Vagina (tissue), 2 donors: ENCODE measurements at regions not wholly inside any gene's neighbourhood (a gene's known extent, or its start where the extent isn't known, plus 50 kb on each side); places are given as distances from the start of the nearest gene placed in this dataset.
"Not testable (repeated sequence)": the region's sequence is repeated elsewhere in the genome, so short reads cannot be mapped to it uniquely, and the experiment has no call there.

Source experiments
- DNase-seq, 2 donors: peaks; one replicate each; pipeline ENCODE4 v3.0.0-alpha.2; 2017; ENCODE audit errors: extremely low spot score in 2 of 2
- H3K27ac ChIP-seq: fragments of 200-600 bp; sonication (generic); one replicate; pipeline ENCODE4 v1.5.1; 2019
- H3K27me3 ChIP-seq: fragments of 200-600 bp; sonication (generic); one replicate; pipeline ENCODE4 v1.5.1; 2019
- H3K36me3 ChIP-seq, 2 donors: fragments of 200-600 bp; sonication (generic); one replicate each; pipeline ENCODE4 v1.5.1; 2017 to 2019
- H3K4me1 ChIP-seq: fragments of 200-600 bp; sonication (generic); one replicate; pipeline ENCODE4 v1.5.1; 2019
- H3K4me3 ChIP-seq, 2 donors: fragments of 200-600 bp; sonication (generic); 1 replicate in 1 of 2; 2 replicates in 1 of 2; pipeline ENCODE4 v1.5.1; 2016 to 2019
- H3K9me3 ChIP-seq: fragments of 200-600 bp; sonication (generic); one replicate; pipeline ENCODE4 v1.5.1; 2019
- POLR2A ChIP-seq, 2 donors: fragments of 450-650 bp; IDR thresholded peaks; one replicate each; pipeline ENCODE4 v1.6.1; 2017; ENCODE audit warnings: antibody characterized with exemption in 2 of 2, mild to moderate bottlenecking in 2 of 2, moderate library complexity in 2 of 2
- POLR2AphosphoS5 ChIP-seq, 2 donors: sonication (generic); formaldehyde crosslinking; IDR thresholded peaks; one replicate each; pipeline ENCODE4 v1.9.0; 2017; ENCODE audit warnings: antibody characterized with exemption in 2 of 2, mild to moderate bottlenecking in 2 of 2, low read depth in 1 of 2; ENCODE audit not compliant: insufficient read depth in 1 of 2
- intact Hi-C: fragments of 100-400 bp; cut with DNase I; formaldehyde crosslinking; loops from one replicate; pipeline ENCODE4 v1.15.1; 2023
- TF ChIP-seq, protein P1 (sequence below), 3 experiments: fragments of 450-650 bp in 2 of 3; fragments of 200-600 bp in 1 of 3; sonication (generic) in 1 of 3; IDR thresholded peaks; one replicate each; pipeline ENCODE4 v1.5.1; 2017 to 2019; ENCODE audit warnings: antibody characterized with exemption in 3 of 3, mild to moderate bottlenecking in 2 of 3, moderate library complexity in 2 of 3

DNA sequence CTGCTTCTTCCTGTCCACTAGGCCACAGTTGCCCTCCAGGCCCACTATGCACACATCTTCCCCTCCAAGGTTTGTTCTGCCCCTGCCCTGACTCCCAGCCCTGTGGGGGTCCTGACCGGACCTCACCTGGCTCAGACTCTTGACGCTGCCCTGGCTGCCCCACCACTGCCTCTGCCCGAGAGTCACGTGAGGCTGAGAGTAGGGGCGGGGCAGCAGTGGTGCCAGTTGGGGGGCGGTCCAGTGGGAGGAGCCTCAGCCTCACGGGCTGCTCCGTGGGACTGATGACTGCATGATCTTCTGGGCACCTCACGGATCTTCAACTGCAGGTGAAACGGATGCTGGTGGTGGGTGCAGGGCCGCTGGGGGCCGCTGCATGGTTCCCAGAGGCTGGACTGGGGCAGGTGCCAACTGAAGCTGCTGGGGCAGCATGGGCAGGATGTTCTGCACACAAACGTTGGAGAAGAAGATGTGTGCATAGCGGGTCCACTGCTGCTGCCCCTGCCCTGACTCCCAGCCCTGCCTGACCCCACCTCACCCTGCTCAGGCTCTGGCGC lies 77.6 kb downstream of the HHIPL2 start:
- intact Hi-C loops, H3K4me1 ChIP-seq, H3K27me3 ChIP-seq, H3K36me3 ChIP-seq, H3K9me3 ChIP-seq, H3K4me3 ChIP-seq, DNase-seq, H3K27ac ChIP-seq: not testable (repeated sequence)

DNA sequence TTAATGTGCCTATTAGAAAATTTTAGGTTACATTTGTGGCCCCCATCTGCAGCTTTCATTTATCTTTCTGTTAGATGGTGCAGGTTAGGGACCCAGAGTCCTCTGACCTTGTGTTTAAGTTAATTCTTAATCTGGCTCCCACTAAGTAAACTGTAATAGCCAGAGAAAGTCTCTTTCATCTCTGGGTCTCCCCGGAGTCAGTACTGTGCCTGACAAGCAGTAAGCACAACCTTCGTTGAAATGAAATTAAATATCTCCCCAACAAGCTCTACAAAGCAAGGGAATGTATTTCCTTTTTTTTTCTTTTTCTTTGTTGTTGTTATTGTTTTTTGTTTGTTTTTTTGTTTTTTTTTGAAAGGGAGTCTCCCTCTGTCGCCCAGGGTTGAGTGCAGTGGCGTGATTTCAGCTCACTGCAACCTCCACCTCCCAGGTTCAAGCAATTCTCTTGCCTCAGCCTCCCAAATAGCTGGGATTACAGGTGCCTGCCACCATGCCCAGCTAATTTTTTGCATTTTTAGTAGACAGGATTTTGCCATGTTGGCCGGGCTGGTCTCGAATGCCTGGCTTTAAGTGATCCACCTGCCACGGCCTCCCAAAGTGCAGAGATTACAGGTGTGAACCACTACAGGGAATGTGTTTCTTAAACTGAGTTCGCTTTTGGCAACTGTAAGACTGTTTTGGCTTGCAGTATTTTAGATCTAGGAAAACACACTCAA lies 81.6 kb downstream of the HHIPL2 start:
- Histone ChIP-seq H3K27ac (peak overlapping the region; percentile 77), H3K36me3 (no peaks in the 10 kb centered on the region), H3K9me3 (no peaks in the 10 kb centered on the region), H3K4me3 (peak overlapping the region in 1 of 2 donors; percentile 41), H3K4me1 (peaks cover 8% of the 10 kb centered on the region), H3K27me3 (no peaks in the 10 kb centered on the region)
- intact Hi-C loops: loop anchor here (5.0 kb wide), 1 partner anchor 171 kb away; no protein-coding TSS in a partner anchor
- no peak for DNase-seq
- TF ChIP-seq, protein P1, sequence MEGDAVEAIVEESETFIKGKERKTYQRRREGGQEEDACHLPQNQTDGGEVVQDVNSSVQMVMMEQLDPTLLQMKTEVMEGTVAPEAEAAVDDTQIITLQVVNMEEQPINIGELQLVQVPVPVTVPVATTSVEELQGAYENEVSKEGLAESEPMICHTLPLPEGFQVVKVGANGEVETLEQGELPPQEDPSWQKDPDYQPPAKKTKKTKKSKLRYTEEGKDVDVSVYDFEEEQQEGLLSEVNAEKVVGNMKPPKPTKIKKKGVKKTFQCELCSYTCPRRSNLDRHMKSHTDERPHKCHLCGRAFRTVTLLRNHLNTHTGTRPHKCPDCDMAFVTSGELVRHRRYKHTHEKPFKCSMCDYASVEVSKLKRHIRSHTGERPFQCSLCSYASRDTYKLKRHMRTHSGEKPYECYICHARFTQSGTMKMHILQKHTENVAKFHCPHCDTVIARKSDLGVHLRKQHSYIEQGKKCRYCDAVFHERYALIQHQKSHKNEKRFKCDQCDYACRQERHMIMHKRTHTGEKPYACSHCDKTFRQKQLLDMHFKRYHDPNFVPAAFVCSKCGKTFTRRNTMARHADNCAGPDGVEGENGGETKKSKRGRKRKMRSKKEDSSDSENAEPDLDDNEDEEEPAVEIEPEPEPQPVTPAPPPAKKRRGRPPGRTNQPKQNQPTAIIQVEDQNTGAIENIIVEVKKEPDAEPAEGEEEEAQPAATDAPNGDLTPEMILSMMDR (IDR thresholded peaks at IDR 0.05): no peak
- TF ChIP-seq POLR2AphosphoS5 (IDR thresholded peaks at IDR 0.05; ENCODE audit: insufficient read depth in 1 of 2, low read depth in 1 of 2) (no peak), POLR2A (IDR thresholded peaks at IDR 0.05) (no peak)

DNA sequence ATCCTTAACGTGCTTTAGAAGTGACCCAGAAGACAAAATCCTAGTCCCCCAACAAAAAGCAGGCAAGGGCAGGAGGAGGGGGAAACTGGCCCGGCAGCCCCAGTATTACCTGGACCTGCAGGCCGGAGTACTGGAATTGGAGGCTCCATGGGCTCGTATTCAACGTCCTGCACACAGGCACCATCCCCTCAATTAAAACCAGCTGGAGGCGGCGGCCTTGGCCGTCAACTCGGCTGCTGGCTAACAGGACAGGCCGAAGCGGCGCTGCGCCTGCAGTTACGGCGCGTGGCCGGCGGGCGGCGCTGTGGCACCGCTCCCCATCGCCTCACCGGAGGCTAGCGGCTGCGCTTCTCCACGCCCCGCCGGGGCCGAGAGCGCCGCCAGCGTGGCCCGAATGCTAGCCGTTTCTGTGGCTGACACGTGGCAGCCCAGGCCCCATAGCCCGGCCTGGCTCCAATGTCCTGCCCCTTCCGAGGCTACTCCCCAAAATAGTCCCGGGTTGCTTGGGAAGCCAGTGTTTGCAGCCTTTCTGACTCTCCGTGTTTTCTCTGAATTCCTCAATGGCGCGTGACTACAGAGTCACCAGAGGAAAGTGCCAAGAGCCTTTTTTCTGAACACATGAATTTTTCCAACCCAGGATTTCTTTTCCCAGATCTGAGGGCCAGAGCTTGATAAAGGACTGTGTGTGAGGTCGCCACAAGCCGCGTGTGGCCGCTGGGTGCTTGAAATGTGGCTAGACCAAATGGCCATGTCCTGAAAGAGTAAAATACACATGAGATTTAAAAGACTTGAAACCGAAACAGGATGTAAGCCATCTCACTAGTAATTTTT lies 82.5 kb downstream of the HHIPL2 start:
- TF ChIP-seq POLR2A (IDR thresholded peaks at IDR 0.05): no peak
- TF ChIP-seq, protein P1 (IDR thresholded peaks at IDR 0.05): peak; percentile 96 to 100 (median 99)
- peak; percentile 54 to 78 for TF ChIP-seq POLR2AphosphoS5 (IDR thresholded peaks at IDR 0.05; ENCODE audit: insufficient read depth in 1 of 2, low read depth in 1 of 2)
- Histone ChIP-seq H3K36me3 (no peaks in the 10 kb centered on the region), H3K4me1 (peaks cover 8% of the 10 kb centered on the region), H3K27me3 (no peaks in the 10 kb centered on the region), H3K9me3 (no peaks in the 10 kb centered on the region), H3K27ac (peak overlapping the region; percentile 77), H3K4me3 (peak overlapping the region; percentile 41 to 62)
- intact Hi-C loops: loop anchor here (5.0 kb wide), 1 partner anchor 172 kb away; no protein-coding TSS in a partner anchor
- peak in 1 of 2 donors; percentile 94 for DNase-seq

DNA sequence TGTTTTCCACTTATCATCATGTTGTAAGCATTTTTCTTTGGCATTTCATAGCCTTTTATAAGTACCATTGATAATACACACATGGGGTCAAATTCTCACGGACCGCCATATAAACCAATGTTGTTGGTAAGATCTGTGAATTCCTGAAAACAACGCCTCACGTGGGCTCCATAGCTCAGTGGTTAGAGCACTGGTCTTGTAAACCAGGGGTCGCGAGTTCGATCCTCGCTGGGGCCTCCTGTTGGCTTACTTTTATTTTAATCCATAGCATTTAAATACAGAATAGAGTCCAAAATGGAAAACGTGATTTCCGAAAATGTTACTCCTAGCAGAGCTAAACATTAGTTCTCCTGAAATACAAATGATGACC lies 83.1 kb downstream of the HHIPL2 start:
- DNase-seq: no peak
- Histone ChIP-seq H3K9me3 (no peaks in the 10 kb centered on the region), H3K4me3 (peak overlapping the region; percentile 41 to 62), H3K4me1 (peaks cover 8% of the 10 kb centered on the region), H3K27ac (peak overlapping the region; percentile 77), H3K36me3 (no peaks in the 10 kb centered on the region), H3K27me3 (no peaks in the 10 kb centered on the region)
- intact Hi-C loops: loop anchor here (5.0 kb wide), 1 partner anchor 172 kb away; no protein-coding TSS in a partner anchor
- no peak for TF ChIP-seq POLR2A (IDR thresholded peaks at IDR 0.05)
- TF ChIP-seq POLR2AphosphoS5 (IDR thresholded peaks at IDR 0.05; ENCODE audit: insufficient read depth in 1 of 2, low read depth in 1 of 2): no peak
- TF ChIP-seq, protein P1 (IDR thresholded peaks at IDR 0.05): no peak

DNA sequence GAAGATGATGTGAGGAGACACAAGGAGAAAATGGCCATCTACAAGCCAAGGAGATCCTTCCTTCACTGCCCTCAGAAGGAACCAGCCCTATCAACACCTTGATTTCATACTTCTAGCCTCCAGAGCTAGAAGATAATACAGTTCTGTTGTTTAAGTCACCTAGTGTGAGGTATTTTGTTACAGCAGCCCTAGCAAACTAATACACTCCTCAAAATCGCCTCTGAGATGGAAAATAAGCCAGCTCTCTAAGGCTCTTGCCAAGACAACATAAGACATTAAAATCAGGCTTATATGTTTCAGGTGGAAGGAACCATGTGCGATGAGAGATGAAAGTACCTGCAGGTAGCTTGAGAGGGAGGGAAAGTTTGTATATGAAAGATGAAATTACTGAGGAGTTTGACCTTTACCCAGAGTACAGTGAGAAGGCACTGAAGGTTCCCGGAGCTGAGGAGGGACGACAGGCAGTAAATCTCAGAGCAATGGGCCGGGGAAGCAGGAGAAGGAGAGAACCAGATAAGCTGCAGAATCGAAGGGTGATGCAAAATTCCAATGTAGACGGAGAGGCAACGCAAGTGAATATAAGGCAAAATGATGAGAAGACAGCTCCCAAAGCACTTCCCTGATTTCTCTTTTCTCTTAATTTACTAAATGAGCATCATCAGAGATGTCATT lies 84.7 kb downstream of the HHIPL2 start:
- Histone ChIP-seq H3K27me3 (no peaks in the 10 kb centered on the region), H3K9me3 (no peaks in the 10 kb centered on the region), H3K4me3 (no peak overlapping the region), H3K36me3 (no peaks in the 10 kb centered on the region), H3K4me1 (peaks cover 8% of the 10 kb centered on the region), H3K27ac (no peak overlapping the region)
- intact Hi-C loops: no loop called here
- TF ChIP-seq POLR2AphosphoS5 (IDR thresholded peaks at IDR 0.05; ENCODE audit: insufficient read depth in 1 of 2, low read depth in 1 of 2): no peak
- TF ChIP-seq, protein P1 (IDR thresholded peaks at IDR 0.05): no peak
- no peak for TF ChIP-seq POLR2A (IDR thresholded peaks at IDR 0.05)
- DNase-seq: no peak
